ENCODE measurements at regions not wholly inside any gene's neighbourhood (a gene's known extent, or its start where the extent isn't known, plus 50 kb on each side); places are given as distances from the start of the nearest gene placed in this dataset.
A peak's percentile ranks its signal among the peaks of the same experiment; 100 is the strongest.

GRCh38 chr11:76269661-76270261 lies 63.5 kb upstream of the WNT11 start:
- intact Hi-C loops (cut with DNase I): no loop called here
- H3K4me1 ChIP-seq: peaks cover 13 to 48% (median 43%) of the 10 kb centered on the region in 4 donors
- no peaks in the 10 kb centered on the region for H3K36me3 ChIP-seq
- H3K27me3 ChIP-seq: no peaks in the 10 kb centered on the region
- WGBS: 82% methylated on average over 10 of the region's 13 CpGs
- no peak overlapping the region for H3K4me3 ChIP-seq
- H3K9me3 ChIP-seq: peaks cover 0 to 10% (median 6%) of the 10 kb centered on the region in 4 donors
- TF ChIP-seq EP300 (IDR thresholded peaks at IDR 0.05) (no peak), POLR2A (IDR thresholded peaks at IDR 0.05; ENCODE audit: low read depth) (no peak), POLR2AphosphoS5 (IDR thresholded peaks at IDR 0.05) (no peak), CTCF (IDR thresholded peaks at IDR 0.05) (no peak)
- no peak for DNase-seq (ENCODE audit: extremely low spot score)
- H3K27ac ChIP-seq (replicated peaks in 1 of 4): peak overlapping the region; percentile 53 to 72 (median 66)

GRCh38 chr11:76269247-76269646 lies 62.9 kb upstream of the WNT11 start:
- WGBS: 74% methylated on average over 3 of the region's 6 CpGs
- intact Hi-C loops (cut with DNase I): no loop called here
- H3K9me3 ChIP-seq: peaks cover 0 to 5% (median under 1%) of the 10 kb centered on the region in 4 donors
- no peak overlapping the region for H3K4me3 ChIP-seq
- H3K27ac ChIP-seq (replicated peaks in 1 of 4): peak overlapping the region in 3 of 4 donors; percentile 64 to 72 (median 67)
- DNase-seq (ENCODE audit: extremely low spot score): no peak
- TF ChIP-seq EP300 (IDR thresholded peaks at IDR 0.05) (no peak), CTCF (IDR thresholded peaks at IDR 0.05) (no peak), POLR2AphosphoS5 (IDR thresholded peaks at IDR 0.05) (no peak), POLR2A (IDR thresholded peaks at IDR 0.05; ENCODE audit: low read depth) (no peak)
- no peaks in the 10 kb centered on the region for H3K27me3 ChIP-seq
- peaks cover 13 to 49% (median 44%) of the 10 kb centered on the region in 4 donors for H3K4me1 ChIP-seq
- no peaks in the 10 kb centered on the region for H3K36me3 ChIP-seq

- no peak for TF ChIP-seq POLR2AphosphoS5 (IDR thresholded peaks at IDR 0.05)
- no peak for TF ChIP-seq CTCF (IDR thresholded peaks at IDR 0.05)
- no peak for TF ChIP-seq EP300 (IDR thresholded peaks at IDR 0.05)
- no peak for TF ChIP-seq POLR2A (IDR thresholded peaks at IDR 0.05; ENCODE audit: low read depth)
- Histone ChIP-seq H3K27ac (replicated peaks in 1 of 4) (no peak overlapping the region), H3K27me3 (no peaks in the 10 kb centered on the region), H3K4me3 (no peak overlapping the region), H3K9me3 (no peaks in the 10 kb centered on the region), H3K4me1 (peaks cover 13 to 52% (median 45%) of the 10 kb centered on the region in 4 donors), H3K36me3 (no peaks in the 10 kb centered on the region)
- DNase-seq (ENCODE audit: extremely low spot score): no peak
- intact Hi-C loops (cut with DNase I): no loop called here
Measured at GRCh38 chr11:76268498-76268897, 62.2 kb upstream of the WNT11 start.

- intact Hi-C loops (cut with DNase I): no loop called here
- peak overlapping the region; percentile 63 to 83 (median 80) for H3K27ac ChIP-seq (replicated peaks in 1 of 4)
- TF ChIP-seq CTCF (IDR thresholded peaks at IDR 0.05) (no peak), POLR2A (IDR thresholded peaks at IDR 0.05; ENCODE audit: low read depth) (no peak), EP300 (IDR thresholded peaks at IDR 0.05) (no peak), POLR2AphosphoS5 (IDR thresholded peaks at IDR 0.05) (no peak)
- WGBS: 77% methylated on average over 6 of the region's 6 CpGs
- H3K27me3 ChIP-seq: no peaks in the 10 kb centered on the region
- DNase-seq (ENCODE audit: extremely low spot score): no peak
- H3K9me3 ChIP-seq: no peaks in the 10 kb centered on the region
- H3K36me3 ChIP-seq: no peaks in the 10 kb centered on the region
- H3K4me3 ChIP-seq: no peak overlapping the region
- H3K4me1 ChIP-seq: peaks cover 13 to 55% (median 45%) of the 10 kb centered on the region in 4 donors
Measured at GRCh38 chr11:76267556-76267955, 61.3 kb upstream of the WNT11 start.
